PC-9 (cell line): ENCODE measurements at regions not wholly inside any gene's neighbourhood (a gene's known extent, or its start where the extent isn't known, plus 50 kb on each side); places are given as distances from the start of the nearest gene placed in this dataset.

Experiments
- BruUV-seq: library from RNA; stranded (reverse); fragments of 400-500 nt; replicated peaks from 2 replicates; lab custom pipeline; 2021; lab: Mats Ljungman, UMichigan
- CTCF ChIA-PET: fragments of 300-600 bp; sonication (Branson Sonifier 250); formaldehyde crosslinking; loops from one replicate; lab custom pipeline; 2022; ENCODE audit warnings: antibody characterized with exemption; lab: Charles Lee
- POLR2A ChIA-PET: fragments of 300-600 bp; sonication (Branson Sonifier 250); formaldehyde crosslinking; loops from one replicate; lab custom pipeline; 2022; ENCODE audit warnings: antibody characterized with exemption; ENCODE audit not compliant: unreplicated experiment; lab: Charles Lee
- DNase-seq, 2 experiments: peaks; one replicate each; pipeline versions ENCODE4 v3.0.0 to v3.0.0-alpha.2; 2015 to 2022; ENCODE audit warnings: mixed read lengths in 1 of 2
- H2AFZ ChIP-seq: fragments of 200-600 bp; sonication (generic); 2 replicates; pipeline ENCODE4 v1.8.1; 2017; ENCODE audit warnings: antibody characterized with exemption
- H3F3A ChIP-seq: fragments of 200-600 bp; sonication (generic); 2 replicates; pipeline ENCODE4 v1.8.1; 2017; ENCODE audit warnings: antibody characterized with exemption, mild to moderate bottlenecking, low read depth; ENCODE audit not compliant: insufficient read depth
- H3K27ac ChIP-seq: fragments of 200-600 bp; sonication (generic); 2 replicates; pipeline ENCODE4 v1.6.1; 2016; ENCODE audit warnings: mixed run types
- H3K27me3 ChIP-seq: fragments of 200-600 bp; sonication (generic); 2 replicates; pipeline ENCODE4 v1.6.1; 2016; ENCODE audit warnings: low read depth, mixed run types; ENCODE audit not compliant: insufficient read depth
- H3K36me3 ChIP-seq: fragments of 200-600 bp; sonication (generic); 2 replicates; pipeline ENCODE4 v1.6.1; 2016; ENCODE audit warnings: low read depth, mixed run types
- H3K4me1 ChIP-seq: fragments of 200-600 bp; sonication (generic); replicated peaks from 2 replicates; pipeline ENCODE4 v1.6.1; 2016; ENCODE audit warnings: mixed run types; ENCODE audit not compliant: insufficient read depth
- H3K4me2 ChIP-seq: fragments of 200-600 bp; sonication (generic); 2 replicates; pipeline ENCODE4 v1.6.1; 2017; ENCODE audit warnings: mixed run types
- H3K4me3 ChIP-seq: fragments of 200-600 bp; sonication (generic); 2 replicates; pipeline ENCODE4 v1.6.1; 2016; ENCODE audit warnings: mixed run types
- H3K79me2 ChIP-seq: fragments of 200-600 bp; sonication (generic); 2 replicates; pipeline ENCODE4 v1.6.1; 2017; ENCODE audit warnings: low read depth, mixed run types
- H3K9me2 ChIP-seq: fragments of 200-600 bp; sonication (generic); 2 replicates; pipeline ENCODE4 v1.8.1; 2017; ENCODE audit warnings: mild to moderate bottlenecking; ENCODE audit not compliant: insufficient read depth
- H3K9me3 ChIP-seq: fragments of 200-600 bp; sonication (generic); 2 replicates; pipeline ENCODE4 v1.8.1; 2016; ENCODE audit warnings: low read depth; ENCODE audit not compliant: insufficient read depth
- H4K20me1 ChIP-seq: fragments of 200-600 bp; sonication (generic); 2 replicates; pipeline ENCODE4 v1.8.1; 2017; ENCODE audit not compliant: insufficient read depth
- EZH2 ChIP-seq: fragments of 200-600 bp; sonication (generic); IDR thresholded peaks from 2 replicates; pipeline ENCODE4 v1.8.0; 2017; ENCODE audit warnings: antibody characterized with exemption, low read depth
- intact Hi-C: fragments of 100-400 bp; cut with micrococcal nuclease; formaldehyde crosslinking; loops from one replicate; pipeline ENCODE4 v1.10.0; 2022; ENCODE audit not compliant: unreplicated experiment
- TF ChIP-seq, protein P1 (sequence below): fragments of 200-600 bp; sonication (generic); conservative IDR thresholded peaks from 2 replicates; pipeline ENCODE4 v1.6.1; 2017; ENCODE audit warnings: mixed run types, antibody characterized with exemption, mild to moderate bottlenecking, moderate library complexity

DNA sequence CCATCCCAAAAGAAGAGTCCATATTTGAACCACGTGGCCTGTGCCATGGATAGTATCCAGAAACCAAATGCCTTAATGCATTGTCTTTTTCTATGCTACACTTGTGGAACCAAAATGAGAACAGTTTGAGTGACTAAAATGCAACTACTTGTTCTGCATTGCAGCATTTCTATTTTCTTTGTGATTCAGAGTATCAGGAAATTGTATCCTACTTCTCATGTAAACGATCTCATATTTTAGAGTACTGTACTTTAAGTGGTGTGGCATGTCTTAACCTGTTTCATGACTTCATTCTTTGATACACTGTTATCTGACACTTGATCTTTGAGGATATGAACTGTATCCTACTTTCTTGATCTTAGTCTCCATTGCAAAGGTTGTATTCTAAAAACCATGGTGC lies 167.2 kb upstream of the WDR1 start:
- intact Hi-C loops: no loop called here
- Histone ChIP-seq H3K4me2 (no peak overlapping the region), H3F3A (no peaks in the 10 kb centered on the region), H3K9me3 (no peaks in the 10 kb centered on the region), H3K4me1 (no peaks in the 10 kb centered on the region), H4K20me1 (no peaks in the 10 kb centered on the region), H3K27ac (no peak overlapping the region), H3K27me3 (no peaks in the 10 kb centered on the region), H3K4me3 (no peak overlapping the region), H3K9me2 (no peaks in the 10 kb centered on the region), H3K79me2 (no peaks in the 10 kb centered on the region), H2AFZ (no peak overlapping the region), H3K36me3 (no peaks in the 10 kb centered on the region)
- no peak for DNase-seq
- no peak for TF ChIP-seq EZH2
- TF ChIP-seq, protein P1, sequence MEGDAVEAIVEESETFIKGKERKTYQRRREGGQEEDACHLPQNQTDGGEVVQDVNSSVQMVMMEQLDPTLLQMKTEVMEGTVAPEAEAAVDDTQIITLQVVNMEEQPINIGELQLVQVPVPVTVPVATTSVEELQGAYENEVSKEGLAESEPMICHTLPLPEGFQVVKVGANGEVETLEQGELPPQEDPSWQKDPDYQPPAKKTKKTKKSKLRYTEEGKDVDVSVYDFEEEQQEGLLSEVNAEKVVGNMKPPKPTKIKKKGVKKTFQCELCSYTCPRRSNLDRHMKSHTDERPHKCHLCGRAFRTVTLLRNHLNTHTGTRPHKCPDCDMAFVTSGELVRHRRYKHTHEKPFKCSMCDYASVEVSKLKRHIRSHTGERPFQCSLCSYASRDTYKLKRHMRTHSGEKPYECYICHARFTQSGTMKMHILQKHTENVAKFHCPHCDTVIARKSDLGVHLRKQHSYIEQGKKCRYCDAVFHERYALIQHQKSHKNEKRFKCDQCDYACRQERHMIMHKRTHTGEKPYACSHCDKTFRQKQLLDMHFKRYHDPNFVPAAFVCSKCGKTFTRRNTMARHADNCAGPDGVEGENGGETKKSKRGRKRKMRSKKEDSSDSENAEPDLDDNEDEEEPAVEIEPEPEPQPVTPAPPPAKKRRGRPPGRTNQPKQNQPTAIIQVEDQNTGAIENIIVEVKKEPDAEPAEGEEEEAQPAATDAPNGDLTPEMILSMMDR: no peak
- CTCF ChIA-PET: no interaction called here
- BruUV-seq: no TSS peak
- POLR2A ChIA-PET: no interaction called here

DNA sequence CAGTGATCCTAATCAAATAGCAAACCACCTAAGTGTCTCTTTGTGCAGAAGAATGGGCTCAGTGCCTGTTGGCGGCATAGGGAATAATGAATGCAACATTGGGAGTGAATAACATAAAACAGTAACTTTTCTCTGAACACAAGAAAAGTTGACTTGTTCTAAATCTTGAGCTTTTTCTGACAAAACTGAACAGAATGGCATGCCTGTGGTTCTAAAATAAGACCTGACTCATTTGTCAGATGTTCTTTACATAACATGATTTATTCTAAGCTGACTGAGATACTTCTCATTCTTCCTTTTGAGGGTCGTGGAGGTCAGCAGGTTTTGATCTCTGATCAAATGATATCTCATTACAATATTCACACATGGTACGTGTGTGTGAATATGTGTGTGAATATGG lies 165.4 kb upstream of the WDR1 start:
- intact Hi-C loops: no loop called here
- no TSS peak for BruUV-seq
- H3K4me1 ChIP-seq: no peaks in the 10 kb centered on the region
- DNase-seq: no peak
- no peak overlapping the region for H3K4me2 ChIP-seq
- H3K36me3 ChIP-seq: no peaks in the 10 kb centered on the region
- CTCF ChIA-PET: no interaction called here
- H3K4me3 ChIP-seq: no peak overlapping the region
- H3K79me2 ChIP-seq: no peaks in the 10 kb centered on the region
- no peak for TF ChIP-seq EZH2
- TF ChIP-seq, protein P1: no peak
- no peaks in the 10 kb centered on the region for H3K9me2 ChIP-seq
- no peaks in the 10 kb centered on the region for H3K27me3 ChIP-seq
- no peaks in the 10 kb centered on the region for H3F3A ChIP-seq
- no peaks in the 10 kb centered on the region for H4K20me1 ChIP-seq
- no peaks in the 10 kb centered on the region for H3K9me3 ChIP-seq
- H2AFZ ChIP-seq: no peak overlapping the region
- H3K27ac ChIP-seq: no peak overlapping the region
- POLR2A ChIA-PET: no interaction called here

DNA sequence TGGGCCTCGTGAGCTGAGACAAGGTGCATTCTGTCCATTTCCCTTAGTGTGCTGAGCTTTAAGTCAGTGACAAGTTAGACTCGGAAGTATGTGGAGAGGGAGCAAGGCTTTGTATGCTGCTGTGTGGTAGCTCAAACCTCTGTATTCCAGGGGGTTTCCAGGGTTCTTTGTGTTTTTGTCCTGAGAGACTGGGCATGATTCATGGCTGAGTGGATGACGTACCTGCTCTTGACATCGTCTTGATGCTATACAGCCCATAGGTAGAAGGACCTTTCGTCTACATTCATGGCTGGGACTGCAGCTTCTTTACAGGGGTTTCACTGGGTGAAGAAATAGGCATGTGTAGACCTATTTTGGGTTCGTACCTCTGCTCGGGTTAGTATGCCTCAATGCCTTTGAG lies 162.7 kb upstream of the WDR1 start:
- Histone ChIP-seq H3K79me2 (no peaks in the 10 kb centered on the region), H3K9me3 (no peaks in the 10 kb centered on the region), H3K4me2 (no peak overlapping the region), H3F3A (no peaks in the 10 kb centered on the region), H3K9me2 (no peaks in the 10 kb centered on the region), H2AFZ (no peak overlapping the region), H4K20me1 (no peaks in the 10 kb centered on the region), H3K36me3 (no peaks in the 10 kb centered on the region), H3K4me1 (no peaks in the 10 kb centered on the region), H3K27me3 (no peaks in the 10 kb centered on the region), H3K4me3 (no peak overlapping the region), H3K27ac (no peak overlapping the region)
- intact Hi-C loops: no loop called here
- no peak for TF ChIP-seq EZH2
- TF ChIP-seq, protein P1: no peak
- POLR2A ChIA-PET: no interaction called here
- CTCF ChIA-PET: no interaction called here
- BruUV-seq: no TSS peak
- DNase-seq: no peak
